DMS 273 (cell line): ENCODE measurements at regions not wholly inside any gene's neighbourhood (a gene's known extent, or its start where the extent isn't known, plus 50 kb on each side); places are given as distances from the start of the nearest gene placed in this dataset.
"Not testable (repeated sequence)": the region's sequence is repeated elsewhere in the genome, so short reads cannot be mapped to it uniquely, and the experiment has no call there.

Source experiments
- DNase-seq: peaks from one replicate; lab custom pipeline; 2025; ENCODE audit not compliant: unreplicated experiment; lab: John Stamatoyannopoulos, UW

GRCh38 chr4:59689149-59689548, 1511.0 kb upstream of the ADGRL3 start:
- DNase-seq, result no peak

GRCh38 chr4:59695355-59696053, 1504.6 kb upstream of the ADGRL3 start:
- no peak for DNase-seq

- no peak for DNase-seq
Observed at GRCh38 chr4:59698041-59698440, 1502.1 kb upstream of the ADGRL3 start.

DNA sequence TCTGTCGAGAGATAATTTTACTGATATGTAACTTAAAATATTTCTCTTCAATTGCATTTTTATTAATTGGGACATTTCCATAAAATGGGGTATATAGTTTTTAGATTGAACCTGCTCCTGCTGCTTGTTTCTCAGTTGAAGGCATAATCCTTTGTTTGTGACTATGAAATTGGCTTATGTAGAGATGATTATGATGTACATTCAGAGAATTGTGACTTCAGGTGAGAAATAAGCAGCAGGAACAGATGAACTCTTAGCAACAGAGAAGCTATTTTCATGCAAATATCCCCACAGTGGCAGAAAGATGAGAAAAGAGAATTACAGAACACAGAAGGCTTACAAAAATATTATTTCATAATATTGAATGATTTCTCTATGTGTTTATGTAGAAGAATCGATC, 1499.5 kb upstream of the ADGRL3 start:
- no peak for DNase-seq

GRCh38 chr4:59704616-59705015, 1495.5 kb upstream of the ADGRL3 start:
- DNase-seq, result no peak

DNA sequence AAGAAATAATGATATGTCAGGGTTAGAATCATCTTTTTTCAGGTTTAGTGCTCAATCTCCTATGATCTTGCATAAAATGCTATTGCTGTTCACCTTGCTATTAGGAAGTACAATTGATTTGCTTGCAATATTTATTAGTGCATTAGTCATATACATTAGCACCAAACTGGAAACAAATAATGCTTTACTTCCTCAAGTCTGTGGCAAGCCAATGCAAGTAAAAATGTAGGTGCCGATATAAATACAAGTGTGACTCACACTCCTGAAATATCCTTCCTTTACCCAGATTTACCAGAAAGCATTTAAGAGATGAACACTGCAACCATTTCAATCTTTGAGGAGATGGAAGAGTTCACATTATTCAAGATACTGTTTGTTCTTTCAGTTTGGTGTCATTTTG, 1487.7 kb upstream of the ADGRL3 start:
- no peak for DNase-seq

DNA sequence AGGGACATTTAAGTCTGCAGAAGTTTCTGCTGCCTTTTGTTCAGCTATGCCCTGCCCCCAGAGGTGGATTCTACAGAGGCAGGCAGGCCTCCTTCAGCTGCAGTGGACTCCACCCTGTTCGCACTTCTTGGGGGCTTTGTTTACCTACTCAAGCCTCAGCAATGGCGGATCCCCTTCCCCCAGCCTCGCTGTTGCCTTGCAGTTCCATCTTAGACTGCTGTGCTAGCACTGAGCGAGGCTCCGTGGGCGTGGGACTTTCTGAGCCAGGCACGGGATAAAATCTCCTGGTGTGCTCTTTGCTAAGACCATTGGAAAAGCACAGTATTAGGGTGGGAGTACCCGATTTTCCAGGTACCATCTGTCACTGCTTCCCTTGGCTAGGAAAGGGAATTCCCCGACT, 1475.8 kb upstream of the ADGRL3 start:
- not testable (repeated sequence) for DNase-seq

DNA sequence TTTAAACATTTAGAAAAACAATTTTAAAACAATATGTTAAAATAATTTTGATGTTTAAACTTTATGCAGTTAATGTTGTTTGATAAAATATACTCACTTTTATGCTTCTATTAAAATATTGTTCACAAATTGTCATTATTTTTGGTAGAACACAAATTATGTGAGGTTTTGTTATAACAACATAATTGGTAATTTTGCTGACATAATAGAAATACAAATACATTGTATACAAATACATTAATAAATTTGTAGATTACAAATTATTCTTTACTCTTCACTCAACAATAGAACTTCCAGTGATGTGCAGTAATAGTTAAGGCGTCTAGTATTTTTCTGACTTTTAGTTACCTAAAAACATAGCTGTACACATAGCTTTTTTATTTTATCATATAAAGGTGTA, 1472.4 kb upstream of the ADGRL3 start:
- no peak for DNase-seq

GRCh38 chr4:59728496-59728895, 1471.6 kb upstream of the ADGRL3 start:
- DNase-seq, result no peak

GRCh38 chr4:59729321-59729720, 1470.8 kb upstream of the ADGRL3 start:
- no peak for DNase-seq

DNA sequence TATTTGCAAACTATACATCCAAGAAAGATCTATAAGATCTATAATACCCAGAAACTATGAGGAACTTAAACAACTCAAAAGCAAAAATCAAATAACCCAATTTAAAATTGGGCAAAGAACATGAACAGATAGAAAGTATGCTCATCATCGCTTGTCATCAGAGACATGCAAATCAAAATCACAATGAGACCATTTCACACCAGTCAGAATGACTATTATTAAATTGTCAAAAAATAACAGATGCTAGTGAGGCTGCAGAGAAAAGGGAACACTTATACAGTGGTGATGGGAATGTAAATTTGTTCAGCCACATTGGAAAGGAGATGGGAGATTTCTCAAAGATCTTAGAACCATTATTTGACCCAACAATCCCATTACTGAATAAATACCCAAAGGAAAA, 1451.7 kb upstream of the ADGRL3 start:
- DNase-seq, result no peak

GRCh38 chr4:59759082-59759825, 1440.9 kb upstream of the ADGRL3 start:
- DNase-seq, result no peak

GRCh38 chr4:59762344-59762743, 1437.8 kb upstream of the ADGRL3 start:
- DNase-seq, result no peak

- peak; percentile 1 for DNase-seq
Observed at GRCh38 chr4:59770601-59771264, 1429.4 kb upstream of the ADGRL3 start.

- no peak for DNase-seq
Observed at GRCh38 chr4:59772641-59773139, 1427.4 kb upstream of the ADGRL3 start.

- not testable (repeated sequence) for DNase-seq
Observed at GRCh38 chr4:59780271-59780670, 1419.9 kb upstream of the ADGRL3 start.

DNA sequence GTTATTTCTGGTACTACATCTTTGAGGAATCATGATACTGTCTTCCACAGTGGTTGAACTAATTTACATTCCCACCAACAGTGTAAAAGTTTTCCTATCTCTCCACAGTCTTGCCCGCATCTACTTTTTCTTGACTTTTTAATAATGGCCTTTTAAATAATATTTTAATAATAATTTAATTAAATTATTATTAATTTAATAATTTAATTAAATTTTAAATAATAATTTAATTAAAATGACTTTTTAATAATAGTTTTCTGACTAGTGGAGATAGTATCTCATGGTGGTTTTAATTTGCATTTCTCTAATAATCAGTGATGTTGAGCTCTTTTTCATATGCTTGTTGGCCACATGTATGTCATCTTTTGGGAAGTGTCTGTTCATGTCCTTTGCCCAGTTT, 1395.0 kb upstream of the ADGRL3 start:
- no peak for DNase-seq

- no peak for DNase-seq
Observed at GRCh38 chr4:59814402-59815010, 1385.6 kb upstream of the ADGRL3 start.

DNA sequence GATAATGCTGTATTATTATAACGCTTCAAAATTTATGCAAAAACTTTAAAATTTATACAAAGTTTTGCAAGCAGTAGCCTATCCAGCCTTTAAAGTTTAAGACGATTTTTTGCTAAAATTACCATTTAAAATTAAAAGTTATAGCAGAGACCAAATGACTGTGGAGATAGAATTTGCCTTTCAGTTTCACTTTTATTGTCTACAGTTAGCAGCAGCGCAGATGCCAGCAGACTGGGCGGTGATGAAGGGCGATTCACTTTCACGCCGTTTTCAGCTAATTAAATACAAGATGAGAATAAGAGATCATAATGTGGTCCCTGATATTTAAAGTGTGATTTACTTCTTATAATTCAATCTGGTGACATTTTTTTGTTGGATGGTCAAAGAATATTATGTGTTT, 1381.5 kb upstream of the ADGRL3 start:
- DNase-seq, result no peak

GRCh38 chr4:59823311-59823710, 1376.8 kb upstream of the ADGRL3 start:
- no peak for DNase-seq

DNA sequence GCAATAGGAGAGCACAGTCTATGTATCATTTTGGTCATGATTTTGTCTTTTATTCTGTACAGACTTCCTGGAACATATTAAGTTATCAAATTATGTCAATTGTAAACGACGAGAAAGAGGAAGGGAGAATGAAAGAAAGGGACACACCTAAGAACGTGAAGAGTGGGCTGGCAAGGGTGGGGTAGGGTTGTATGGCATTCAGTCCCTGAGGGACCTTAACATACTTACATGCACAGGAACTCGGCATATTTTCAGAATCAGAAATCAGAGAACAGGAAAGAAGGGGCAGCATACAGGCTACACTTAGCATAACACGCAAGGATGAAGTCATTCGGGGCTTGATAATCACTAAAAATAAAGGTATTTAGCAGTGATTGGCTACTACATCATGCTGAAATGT, 1375.0 kb upstream of the ADGRL3 start:
- no peak for DNase-seq

DNA sequence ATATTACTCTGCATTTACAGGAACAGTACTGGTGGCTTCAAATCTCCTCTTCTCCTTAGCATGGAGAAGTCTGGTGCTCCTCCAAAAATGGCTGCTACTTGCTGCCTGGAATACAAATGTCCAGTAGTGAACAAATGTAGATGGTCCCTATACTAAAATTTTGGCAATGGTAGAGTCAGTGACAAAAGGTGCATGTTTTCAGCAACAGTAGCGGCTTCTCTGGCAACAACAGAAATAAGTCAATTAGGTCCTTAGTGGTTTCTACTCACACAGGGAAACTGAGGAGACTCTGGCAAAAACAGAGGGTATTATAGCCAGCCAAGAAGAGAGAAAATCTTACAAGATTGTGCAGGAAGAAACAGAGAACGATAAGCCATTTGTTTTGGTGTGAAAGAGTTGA, 1368.4 kb upstream of the ADGRL3 start:
- DNase-seq, result no peak
